Renal pelvis (tissue), 1 donor: ENCODE measurements at regions not wholly inside any gene's neighbourhood (a gene's known extent, or its start where the extent isn't known, plus 50 kb on each side); places are given as distances from the start of the nearest gene placed in this dataset.
"Not testable (repeated sequence)": the region's sequence is repeated elsewhere in the genome, so short reads cannot be mapped to it uniquely, and the experiment has no call there.

Experiments used
- DNase-seq: peaks from one replicate; pipeline ENCODE4 v3.0.0-alpha.2; 2013

DNA sequence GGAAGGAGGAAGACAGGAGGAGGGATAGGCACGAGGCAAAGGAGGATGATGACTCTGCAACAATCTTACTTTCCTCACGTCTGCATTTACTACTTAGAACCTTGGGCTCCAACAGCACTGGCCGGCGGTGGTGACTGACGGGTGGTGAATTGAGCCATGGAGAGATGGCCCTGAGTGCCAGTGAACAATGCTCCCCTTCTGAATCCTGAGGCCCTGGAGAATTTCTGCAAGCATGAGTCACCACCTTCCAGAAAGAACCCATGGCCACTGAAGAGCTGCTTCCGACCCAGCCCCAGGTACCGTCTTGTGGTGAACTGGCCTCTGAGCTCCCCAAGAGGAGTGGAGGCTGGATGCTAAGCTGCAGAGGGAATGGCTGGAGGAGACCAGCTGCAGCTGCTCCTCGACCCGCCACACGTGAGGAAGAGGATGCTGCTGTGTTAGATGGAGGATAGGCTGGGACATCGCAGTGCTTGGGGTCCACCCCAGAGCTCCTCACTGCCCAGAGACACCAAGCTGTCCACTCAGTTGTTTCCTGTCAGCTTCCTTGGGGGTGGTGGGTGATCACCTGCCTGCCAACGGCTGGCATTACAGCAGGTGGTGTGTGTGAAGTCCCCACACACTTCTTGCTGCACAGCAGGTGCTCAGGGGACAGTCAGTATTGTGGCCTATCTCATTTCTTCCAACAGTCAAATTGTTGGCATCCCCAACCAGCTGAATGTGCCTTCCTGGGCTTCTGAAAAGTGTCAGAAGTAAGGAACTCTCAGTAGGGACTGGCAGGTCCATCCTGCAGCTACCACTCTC, 186.5 kb upstream of the ID2 start:
- no peak for DNase-seq

DNA sequence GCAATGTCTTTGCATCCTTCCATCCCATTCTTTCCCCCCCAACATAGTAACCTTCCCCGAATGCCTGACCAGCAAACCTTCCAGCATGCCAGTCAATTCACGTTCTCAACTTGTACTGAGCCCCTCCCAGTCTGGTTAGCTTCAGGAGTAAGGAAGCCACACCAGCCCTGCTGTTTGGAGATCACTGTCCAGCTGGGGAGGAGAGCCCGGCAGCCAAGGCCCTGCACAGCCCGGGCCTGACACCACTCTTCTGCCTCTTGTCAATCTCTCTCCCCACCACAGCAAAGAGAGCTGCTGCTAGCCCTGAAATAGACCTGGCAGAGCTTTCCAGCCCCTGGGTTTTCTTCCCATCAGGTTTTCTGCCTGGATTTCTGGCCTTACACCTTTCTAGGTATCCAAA, 185.8 kb upstream of the ID2 start:
- DNase-seq = no peak

DNA sequence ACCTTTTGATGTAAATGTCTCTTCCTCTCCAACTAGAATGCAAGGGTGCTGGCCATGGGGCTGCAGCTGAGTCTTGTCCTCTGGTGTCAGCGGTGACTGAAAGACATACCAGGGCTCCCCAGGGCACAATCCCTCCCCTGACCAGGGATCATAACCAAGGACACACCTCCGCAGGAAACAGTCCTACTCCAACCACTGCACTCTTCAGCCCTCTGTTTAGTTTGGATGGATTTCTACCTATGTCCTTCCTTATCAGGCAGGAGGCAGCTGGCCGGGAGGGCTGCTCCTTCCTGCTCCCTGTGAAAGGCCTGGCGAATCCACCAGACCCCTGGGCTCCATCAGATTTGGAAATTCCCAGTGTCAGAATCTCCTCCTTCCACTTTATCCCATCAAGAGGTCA, 185.2 kb upstream of the ID2 start:
- DNase-seq = no peak

- no peak for DNase-seq
These were observed 182.9 kb upstream of the ID2 start for GRCh38 chr2:8498994-8499393.

DNA sequence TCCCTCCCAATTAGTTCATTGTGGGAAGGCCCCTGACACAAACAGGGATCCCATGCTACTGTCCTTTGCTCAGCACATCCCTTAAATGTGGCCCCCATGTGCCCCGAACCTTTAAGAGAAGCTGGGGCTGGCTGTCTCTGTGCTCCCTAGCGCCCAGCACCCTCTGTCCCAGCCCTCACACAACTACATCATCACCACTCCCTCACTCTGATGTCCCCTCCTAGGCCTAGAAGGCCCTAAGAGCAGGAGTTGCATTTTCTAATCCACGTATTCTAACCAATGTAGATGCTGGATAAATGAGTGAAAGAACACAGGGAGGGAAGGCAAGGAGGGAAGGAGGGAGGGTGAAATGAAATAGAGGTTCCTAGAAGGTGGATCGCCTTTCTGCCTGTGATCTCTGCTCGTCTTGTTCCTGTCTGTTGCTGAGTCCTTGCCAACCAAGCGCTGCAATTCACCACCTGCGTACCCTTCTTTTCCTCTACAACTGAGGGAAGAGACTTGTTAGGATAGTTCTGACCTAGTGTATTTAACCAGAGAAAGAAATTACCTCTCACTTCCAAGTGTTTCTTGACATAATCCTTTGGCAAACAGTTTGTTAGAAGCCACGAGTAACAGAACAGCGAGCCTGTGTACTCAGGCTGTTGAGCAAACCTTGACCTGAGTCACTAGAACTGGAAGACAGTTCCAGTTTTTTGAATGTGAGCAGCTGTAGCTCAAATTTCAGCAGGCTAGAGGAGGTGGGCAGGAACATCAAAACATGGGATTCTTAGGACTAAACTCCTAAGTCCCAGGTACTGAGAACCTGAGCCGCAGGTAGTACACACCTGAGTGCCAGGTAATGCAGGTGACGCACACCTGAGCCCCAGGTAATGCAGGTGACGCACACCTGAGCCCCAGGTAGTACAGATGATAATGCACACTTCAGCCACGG, 181.5 kb upstream of the ID2 start:
- DNase-seq = no peak

GRCh38 chr2:8501061-8501720, 180.7 kb upstream of the ID2 start:
- no peak for DNase-seq

GRCh38 chr2:8502316-8502715, 179.5 kb upstream of the ID2 start:
- DNase-seq = no peak

GRCh38 chr2:8505311-8505920, 176.4 kb upstream of the ID2 start:
- DNase-seq = no peak

DNA sequence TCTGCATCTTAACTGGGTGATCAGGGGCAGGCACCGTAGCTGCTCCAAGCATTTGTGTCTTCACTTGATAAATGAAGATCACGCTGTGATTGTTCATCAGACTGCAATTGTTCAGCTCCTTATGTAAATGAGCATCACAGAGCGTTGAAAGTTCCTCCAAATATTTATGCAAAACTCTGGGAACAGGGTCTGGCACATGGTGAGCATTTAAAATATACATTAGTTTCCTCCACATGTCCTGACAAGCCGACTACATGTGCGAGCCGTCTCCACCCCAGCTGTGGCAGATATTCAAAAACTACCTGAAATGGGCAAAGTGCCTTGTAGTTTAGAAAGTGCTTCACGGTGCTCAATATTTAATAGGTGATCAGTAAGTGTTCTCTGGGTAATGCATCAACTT, 175.1 kb upstream of the ID2 start:
- DNase-seq = no peak

DNA sequence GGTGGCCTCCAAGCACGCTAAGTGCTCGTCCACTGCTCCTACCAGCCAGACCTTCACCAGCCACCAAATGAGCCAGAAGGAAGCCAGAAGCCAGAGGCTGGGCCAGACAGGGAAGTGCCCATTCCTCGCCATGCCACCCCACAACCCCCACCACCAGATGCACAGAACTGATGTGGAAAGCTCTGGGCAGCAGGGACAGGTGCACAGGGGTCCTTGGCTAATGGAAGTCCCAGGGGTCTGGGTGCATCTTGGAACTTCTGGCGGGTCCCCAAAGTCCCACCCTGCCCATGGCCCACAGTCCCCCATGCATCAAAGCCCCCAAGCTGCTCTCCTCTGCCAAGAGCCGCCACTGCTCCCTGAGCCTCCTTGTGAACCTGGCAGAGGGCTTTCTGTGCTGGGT, 173.1 kb upstream of the ID2 start:
- no peak for DNase-seq

DNA sequence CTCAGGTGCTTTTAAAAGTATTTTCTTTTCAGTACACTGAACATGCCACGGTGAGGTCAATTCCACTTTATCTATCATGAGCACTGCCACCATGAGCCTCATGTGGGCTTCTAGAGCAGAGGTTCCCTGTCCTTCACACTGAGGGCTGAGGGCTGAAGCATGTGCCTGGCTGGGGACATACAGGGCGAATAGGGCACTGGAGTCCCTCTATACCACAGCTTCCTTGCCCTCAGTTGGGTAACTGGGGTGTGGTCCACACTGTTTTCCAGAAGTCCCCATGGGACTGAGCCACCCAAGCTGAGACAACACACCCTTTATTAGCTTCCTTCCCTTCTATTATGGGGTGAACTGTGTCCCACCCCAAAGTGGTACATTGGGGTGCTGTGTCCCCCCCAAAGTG, 172.2 kb upstream of the ID2 start:
- no peak for DNase-seq

DNA sequence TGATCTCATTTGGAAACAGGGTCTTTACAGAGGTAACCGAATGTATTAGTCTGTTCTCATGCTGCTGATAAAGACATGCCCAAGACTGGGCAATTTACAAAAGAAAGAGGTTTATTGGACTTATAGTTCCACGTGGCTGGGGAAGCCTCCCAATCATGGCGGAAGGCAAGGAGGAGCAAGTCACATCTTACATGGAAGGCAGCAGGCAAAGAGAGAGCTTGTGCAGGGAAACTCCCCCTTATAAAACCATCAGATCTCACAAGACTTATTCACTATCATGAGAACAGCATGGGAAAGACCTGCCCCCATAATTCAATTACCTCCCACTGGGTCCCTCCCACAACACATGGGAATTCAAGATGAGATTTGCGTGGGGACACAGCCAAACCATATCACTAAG, 171.8 kb upstream of the ID2 start:
- not testable (repeated sequence) for DNase-seq

DNA sequence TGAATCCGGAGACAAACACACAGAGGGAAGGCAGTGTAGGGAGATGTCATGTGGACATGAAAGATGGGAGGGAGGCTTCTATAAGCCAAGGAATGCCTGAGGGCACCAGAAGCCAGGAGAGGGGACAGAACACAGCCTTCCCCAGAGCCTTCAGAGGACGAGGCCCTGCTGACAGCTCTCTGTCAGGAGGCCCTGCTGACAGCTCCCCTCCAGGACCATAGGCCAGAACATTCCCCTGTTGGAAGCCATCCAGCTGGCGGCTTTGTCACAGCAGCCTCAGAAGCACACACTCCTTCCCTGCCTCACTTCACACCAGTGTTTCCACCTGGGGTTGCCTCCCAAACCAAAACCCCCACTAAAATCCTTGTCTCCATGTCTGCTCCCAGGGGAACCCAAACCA, 171.3 kb upstream of the ID2 start:
- no peak for DNase-seq

DNA sequence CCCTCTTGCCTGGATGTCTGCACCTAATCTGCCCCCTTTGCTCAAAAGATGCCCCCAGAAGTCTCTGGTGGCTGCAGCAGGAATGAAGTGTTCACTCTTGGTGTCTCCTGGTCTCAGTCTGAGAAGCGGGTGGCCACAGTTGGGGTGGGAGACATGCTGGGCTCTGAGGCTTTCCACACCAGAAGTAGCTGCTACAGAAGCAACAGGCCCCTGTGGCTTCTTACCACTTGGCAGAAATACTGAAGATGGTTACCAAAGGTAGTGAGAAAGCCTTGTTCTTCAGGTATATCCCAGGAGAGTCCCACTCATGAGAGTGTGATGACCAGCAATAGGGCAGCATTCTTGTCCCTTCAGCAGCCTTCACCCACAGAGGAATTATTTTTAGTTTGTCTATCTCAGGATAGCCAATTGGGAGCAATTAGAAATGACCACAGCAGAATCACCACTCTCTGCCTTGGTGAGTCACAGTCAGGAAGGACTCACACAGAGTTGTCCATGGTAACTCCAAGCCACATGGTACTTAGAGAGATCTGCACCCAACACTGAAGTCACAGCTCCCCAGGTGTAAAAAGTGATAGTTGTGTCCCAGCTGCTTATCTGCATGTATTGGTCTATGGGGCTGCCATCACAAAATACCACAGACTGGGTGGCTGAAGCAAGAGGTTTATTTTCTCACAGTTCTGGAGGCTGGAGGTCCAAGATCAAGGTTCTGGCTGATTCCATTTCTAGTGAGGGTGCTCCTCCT, 169.8 kb upstream of the ID2 start:
- no peak for DNase-seq

DNA sequence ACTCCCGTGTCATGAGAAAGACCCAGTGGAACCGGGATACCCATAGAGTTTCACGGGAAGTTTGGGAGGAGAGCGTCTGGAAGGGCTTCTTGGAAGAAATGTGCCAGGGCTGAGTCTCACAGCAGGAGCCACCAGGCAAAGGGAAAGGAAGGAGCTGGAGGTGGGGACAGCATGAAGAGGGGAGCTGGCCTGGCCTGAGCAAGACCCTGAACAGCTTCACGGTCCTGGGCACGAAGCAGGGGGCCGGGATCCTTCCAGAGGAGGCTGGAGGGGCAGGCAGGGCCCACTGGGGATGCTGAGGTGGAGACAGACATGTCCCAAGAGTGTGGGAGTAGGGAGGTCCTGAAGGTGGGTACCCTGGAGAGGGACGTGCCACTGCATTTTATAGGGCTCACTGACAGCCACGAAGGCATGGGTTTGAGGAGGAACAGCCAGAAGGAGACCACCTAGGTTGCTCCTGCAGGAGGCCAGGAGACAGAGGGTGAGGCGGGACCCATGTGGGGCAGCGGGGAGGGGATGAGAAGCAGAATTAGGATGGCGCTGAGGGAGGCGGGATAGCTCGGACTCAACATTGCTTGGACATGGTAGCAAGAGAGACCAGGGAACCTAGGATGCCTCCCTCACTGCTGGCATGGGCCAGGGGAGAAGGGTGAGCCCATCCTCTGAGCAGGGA, 168.1 kb upstream of the ID2 start:
- DNase-seq = no peak

DNA sequence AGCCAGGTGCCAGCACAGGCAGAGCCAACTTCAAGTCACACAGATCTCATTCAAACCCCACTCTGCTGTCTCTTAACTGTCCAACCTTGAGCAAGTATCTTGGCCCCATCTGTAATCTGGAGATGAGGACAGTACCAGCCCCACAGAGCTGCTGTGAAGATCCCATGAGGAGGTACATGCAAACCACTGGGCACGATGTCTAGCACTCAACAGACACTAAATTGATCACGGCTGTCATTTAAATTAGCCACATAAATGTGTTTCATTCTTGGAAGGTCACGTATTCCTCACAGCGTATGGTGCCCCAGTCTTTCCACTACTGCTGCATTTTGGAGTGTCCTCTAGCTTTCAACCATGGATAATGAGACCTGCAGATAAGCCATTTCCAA, 167.6 kb upstream of the ID2 start:
- no peak for DNase-seq

GRCh38 chr2:8514796-8515758, 166.8 kb upstream of the ID2 start:
- no peak for DNase-seq

DNA sequence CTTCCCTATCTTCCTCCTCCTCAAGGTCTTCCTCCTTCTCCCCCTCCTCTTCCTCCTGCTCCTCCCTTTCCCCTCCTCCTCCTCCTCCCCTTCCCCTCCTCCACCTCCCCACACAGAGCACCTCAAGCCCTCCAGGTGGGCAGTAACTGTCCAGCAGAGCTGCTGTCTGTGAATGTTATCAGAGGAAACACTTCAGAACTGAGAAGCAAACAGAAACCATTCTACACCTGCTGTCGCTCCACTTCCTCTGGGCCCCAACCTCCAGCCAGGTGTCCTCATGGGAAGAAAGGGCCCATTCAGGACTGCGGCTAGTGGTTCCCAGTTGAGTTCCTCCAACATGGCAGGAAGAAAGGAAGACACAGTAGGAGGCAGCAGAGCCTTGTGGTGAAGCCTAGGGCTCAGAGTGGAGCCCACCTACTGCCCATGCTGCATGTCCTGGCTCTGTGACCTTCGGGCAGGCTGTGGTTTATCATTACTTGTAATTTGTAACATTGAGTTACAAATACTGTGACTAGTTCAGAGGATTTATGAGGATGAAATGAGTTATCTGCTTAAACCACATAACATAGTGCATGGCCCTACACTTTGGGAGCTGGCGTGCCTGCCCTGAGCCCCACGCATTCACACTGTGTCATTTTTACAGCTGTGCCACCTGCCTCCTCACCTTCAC, 165.9 kb upstream of the ID2 start:
- DNase-seq = no peak

DNA sequence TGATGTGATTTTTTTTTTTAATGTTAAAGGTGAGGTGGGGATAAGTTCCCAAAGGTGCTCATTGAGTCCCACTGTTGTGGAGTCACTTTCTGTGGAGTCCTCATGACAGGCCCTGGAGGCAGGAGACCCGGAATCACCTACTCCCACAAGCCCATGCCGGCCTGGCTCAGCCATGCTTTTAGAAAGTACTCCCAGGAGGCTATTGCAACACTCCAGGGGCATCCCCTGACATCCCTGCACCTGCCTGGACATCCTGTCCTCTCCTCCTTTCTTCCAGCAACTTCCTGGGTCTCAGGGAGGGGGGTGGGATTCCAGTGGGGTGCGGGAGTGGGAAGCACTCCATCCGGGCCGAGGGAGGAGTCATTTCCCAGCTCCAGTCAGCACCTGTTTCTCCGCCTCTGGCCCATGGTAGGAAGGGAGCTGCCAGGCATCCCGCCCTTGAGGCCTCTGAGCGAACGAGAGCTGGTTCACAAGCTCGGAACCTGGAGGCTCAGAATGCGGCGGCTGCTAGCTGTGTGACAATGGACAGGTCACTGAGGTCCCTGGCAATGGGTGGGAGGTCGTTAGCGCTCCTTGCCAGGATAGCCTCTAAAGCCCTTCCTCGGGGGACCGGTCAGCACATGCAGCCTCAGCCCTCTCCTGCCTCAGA, 163.9 kb upstream of the ID2 start:
- DNase-seq = no peak
